HCT116 (cell line): ENCODE measurements at regions not wholly inside any gene's neighbourhood (a gene's known extent, or its start where the extent isn't known, plus 50 kb on each side); places are given as distances from the start of the nearest gene placed in this dataset.

Experiments
- ATAC-seq: fragments of 200-7000 bp; cut with Tn5 transposase; 2 replicates; pipeline ENCODE4 v1.9.1; 2020; ENCODE audit warnings: mild to moderate bottlenecking, moderate library complexity
- BruUV-seq: library from RNA; stranded (reverse); fragments of 400-500 nt; replicated peaks from 2 replicates; lab custom pipeline; 2021; lab: Mats Ljungman, UMichigan
- CTCF ChIA-PET: fragments of 300-600 bp; sonication (Branson Sonifier 250); formaldehyde crosslinking; loops from one replicate; lab custom pipeline; 2021; ENCODE audit warnings: antibody characterized with exemption; lab: Charles Lee
- POLR2A ChIA-PET: fragments of 300-600, 350-600 bp; sonication (Branson Sonifier 250); formaldehyde crosslinking; loops from one replicate; lab custom pipeline; 2021; ENCODE audit warnings: antibody characterized with exemption; lab: Charles Lee
- RAD21 ChIA-PET, 2 experiments: fragments of 300-600 bp; sonication (Branson Sonifier 250); formaldehyde crosslinking; loops; one replicate each; lab custom pipeline; 2023; ENCODE audit warnings: low total read pairs in 2 of 2; ENCODE audit not compliant: uncharacterized antibody in 2 of 2, unreplicated experiment in 2 of 2, low non-redundant PET in 1 of 2; lab: Charles Lee
- DNase-seq: peaks from one replicate; pipeline ENCODE4 v3.0.0-alpha.2; 2010; ENCODE audit warnings: low read depth, low spot score
- H2AFZ ChIP-seq: fragments of 200-600 bp; shearing (Covaris generic), sonication (generic); 2 replicates; pipeline ENCODE4 v1.6.1; 2017; ENCODE audit warnings: low read depth, mixed run types, mixed read lengths, antibody characterized with exemption, low read length; ENCODE audit not compliant: poor library complexity, severe bottlenecking
- H3K27ac ChIP-seq: 2 replicates; pipeline ENCODE4 v1.5.1; 2012; ENCODE audit warnings: low read depth, low read length
- H3K27me3 ChIP-seq: fragments of 200-600 bp; sonication (generic); 2 replicates; pipeline ENCODE4 v1.6.1; 2016; ENCODE audit warnings: mixed run types, low read length, mixed read lengths; ENCODE audit not compliant: insufficient read depth
- H3K36me3 ChIP-seq, 2 experiments: fragments of 200-500 bp in 1 of 2; fragments of 200-600 bp in 1 of 2; sonication (Bioruptor generic) in 1 of 2; sonication (generic) in 1 of 2; 2 replicates each; pipeline versions ENCODE4 v1.5.1 to v1.6.1; 2014 to 2016; ENCODE audit warnings: low read length in 2 of 2, inconsistent platforms in 1 of 2, mixed read lengths in 1 of 2, mixed run types in 1 of 2; ENCODE audit not compliant: insufficient read depth in 2 of 2, control insufficient read depth in 1 of 2
- H3K4me1 ChIP-seq, 2 experiments: fragments of 200-600 bp in 1 of 2; sonication (generic) in 1 of 2; 2 replicates each; pipeline versions ENCODE4 v1.5.1 to v1.6.1; 2012 to 2017; ENCODE audit warnings: low read length in 2 of 2, inconsistent platforms in 1 of 2, mild to moderate bottlenecking in 1 of 2, mixed read lengths in 1 of 2, mixed run types in 1 of 2, moderate library complexity in 1 of 2; ENCODE audit not compliant: insufficient read depth in 2 of 2, control insufficient read depth in 1 of 2
- H3K4me2 ChIP-seq: fragments of 200-600 bp; sonication (generic); 2 replicates; pipeline ENCODE4 v1.6.1; 2017; ENCODE audit warnings: mixed run types, low read length, mixed read lengths
- H3K4me3 ChIP-seq, 2 experiments: fragments of 200-600 bp in 1 of 2; sonication (generic) in 1 of 2; replicated peaks in 1 of 2; 2 replicates each; pipeline ENCODE4 v1.5.1; 2011 to 2016; ENCODE audit warnings: low read length in 2 of 2, control low read depth in 1 of 2, low read depth in 1 of 2, mild to moderate bottlenecking in 1 of 2, mixed read lengths in 1 of 2, mixed run types in 1 of 2
- H3K79me2 ChIP-seq: fragments of 200-600 bp; sonication (generic); 2 replicates; pipeline ENCODE4 v1.6.1; 2017; ENCODE audit warnings: mild to moderate bottlenecking, mixed run types, low read length, moderate library complexity, mixed read lengths; ENCODE audit not compliant: insufficient read depth
- H3K9ac ChIP-seq: fragments of 200-600 bp; sonication (generic); 2 replicates; pipeline ENCODE4 v1.6.1; 2016; ENCODE audit warnings: low read length, mixed read lengths
- H3K9me2 ChIP-seq: fragments of 200-600 bp; sonication (generic), shearing (Covaris generic); 2 replicates; pipeline ENCODE4 v1.6.1; 2017; ENCODE audit warnings: mixed run types, mild to moderate bottlenecking, moderate library complexity; ENCODE audit not compliant: insufficient read depth
- H3K9me3 ChIP-seq, 2 experiments: fragments of 200-500 bp in 1 of 2; fragments of 200-600 bp in 1 of 2; sonication (Bioruptor generic) in 1 of 2; sonication (generic) in 1 of 2; 2 replicates each; pipeline ENCODE4 v1.6.1; 2014 to 2017; ENCODE audit warnings: low read length in 2 of 2, mixed read lengths in 2 of 2, inconsistent platforms in 1 of 2, low read depth in 1 of 2, mild to moderate bottlenecking in 1 of 2, mixed run types in 1 of 2, moderate library complexity in 1 of 2; ENCODE audit not compliant: control insufficient read depth in 1 of 2, insufficient read depth in 1 of 2
- H4K20me1 ChIP-seq: fragments of 200-600 bp; sonication (generic), shearing (Covaris generic); 2 replicates; pipeline ENCODE4 v1.6.1; 2017; ENCODE audit warnings: mixed run types, mild to moderate bottlenecking, moderate library complexity; ENCODE audit not compliant: insufficient read depth
- CBX3 ChIP-seq: IDR thresholded peaks from 2 replicates; pipeline ENCODE4 v1.6.1; 2012; ENCODE audit warnings: low read depth
- CEBPB ChIP-seq: IDR thresholded peaks from 2 replicates; pipeline ENCODE4 v1.6.1; 2012; ENCODE audit warnings: low read depth
- CTCF ChIP-seq, 3 experiments: fragments of 200-600 bp in 1 of 3; sonication (generic) in 1 of 3; IDR thresholded peaks in 2 of 3; conservative IDR thresholded peaks in 1 of 3; 2 replicates each; pipeline ENCODE4 v1.5.1; 2012 to 2017; ENCODE audit warnings: low read depth in 2 of 3, low read length in 2 of 3, antibody characterized with exemption in 1 of 3, borderline replicate concordance in 1 of 3, control low read depth in 1 of 3, mild to moderate bottlenecking in 1 of 3, mixed read lengths in 1 of 3, mixed run types in 1 of 3, moderate library complexity in 1 of 3; ENCODE audit not compliant: insufficient read depth in 1 of 3
- EGR1 ChIP-seq: IDR thresholded peaks from 2 replicates; pipeline ENCODE4 v1.6.1; 2012; ENCODE audit warnings: low read depth
- ELF1 ChIP-seq: IDR thresholded peaks from 2 replicates; pipeline ENCODE4 v1.6.1; 2012; ENCODE audit warnings: low read depth, borderline replicate concordance
- EZH2phosphoT487 ChIP-seq: fragments of 200-600 bp; IDR thresholded peaks from 2 replicates; pipeline ENCODE4 v1.6.1; 2018; ENCODE audit warnings: antibody characterized with exemption, borderline replicate concordance
- JUND ChIP-seq: IDR thresholded peaks from 2 replicates; pipeline ENCODE4 v1.6.1; 2012
- MAX ChIP-seq: IDR thresholded peaks from 2 replicates; pipeline ENCODE4 v1.6.1; 2012
- POLR2A ChIP-seq: IDR thresholded peaks from 2 replicates; pipeline ENCODE4 v1.7.0; 2011; ENCODE audit warnings: borderline replicate concordance; ENCODE audit not compliant: insufficient read depth, insufficient read length; ENCODE audit errors: extremely low read depth
- POLR2AphosphoS5 ChIP-seq: IDR thresholded peaks from 2 replicates; pipeline ENCODE4 v1.6.1; 2011; ENCODE audit warnings: mild to moderate bottlenecking, low read depth, low read length, moderate library complexity
- RAD21 ChIP-seq: IDR thresholded peaks from 2 replicates; pipeline ENCODE4 v1.6.1; 2012; ENCODE audit warnings: low read depth, mild to moderate bottlenecking
- REST ChIP-seq: IDR thresholded peaks from 2 replicates; pipeline ENCODE4 v1.6.1; 2012; ENCODE audit warnings: low read depth
- SP1 ChIP-seq: IDR thresholded peaks from 2 replicates; pipeline ENCODE4 v1.6.1; 2012; ENCODE audit warnings: low read depth
- SRF ChIP-seq: IDR thresholded peaks from 2 replicates; pipeline ENCODE4 v1.6.1; 2012; ENCODE audit warnings: low read depth
- TCF7L2 ChIP-seq: IDR thresholded peaks from 2 replicates; pipeline ENCODE4 v1.7.0; 2011; ENCODE audit warnings: borderline replicate concordance, inconsistent platforms; ENCODE audit not compliant: insufficient read depth, insufficient read length; ENCODE audit errors: extremely low read depth
- ZFX ChIP-seq: fragments of 450-650 bp; IDR thresholded peaks from 2 replicates; pipeline ENCODE4 v1.6.1; 2017
- intact Hi-C: fragments of 100-400 bp; cut with micrococcal nuclease; formaldehyde crosslinking; loops from 2 replicates; pipeline ENCODE4 v1.10.0; 2022
- TF ChIP-seq, protein P1 (sequence below): IDR thresholded peaks from 2 replicates; pipeline ENCODE4 v1.6.1; 2012
- TF ChIP-seq, protein P2 (sequence below): IDR thresholded peaks from 2 replicates; pipeline ENCODE4 v1.6.1; 2011; ENCODE audit warnings: mild to moderate bottlenecking, low read length, moderate library complexity; ENCODE audit not compliant: insufficient replicate concordance; ENCODE audit errors: extremely low read depth

DNA sequence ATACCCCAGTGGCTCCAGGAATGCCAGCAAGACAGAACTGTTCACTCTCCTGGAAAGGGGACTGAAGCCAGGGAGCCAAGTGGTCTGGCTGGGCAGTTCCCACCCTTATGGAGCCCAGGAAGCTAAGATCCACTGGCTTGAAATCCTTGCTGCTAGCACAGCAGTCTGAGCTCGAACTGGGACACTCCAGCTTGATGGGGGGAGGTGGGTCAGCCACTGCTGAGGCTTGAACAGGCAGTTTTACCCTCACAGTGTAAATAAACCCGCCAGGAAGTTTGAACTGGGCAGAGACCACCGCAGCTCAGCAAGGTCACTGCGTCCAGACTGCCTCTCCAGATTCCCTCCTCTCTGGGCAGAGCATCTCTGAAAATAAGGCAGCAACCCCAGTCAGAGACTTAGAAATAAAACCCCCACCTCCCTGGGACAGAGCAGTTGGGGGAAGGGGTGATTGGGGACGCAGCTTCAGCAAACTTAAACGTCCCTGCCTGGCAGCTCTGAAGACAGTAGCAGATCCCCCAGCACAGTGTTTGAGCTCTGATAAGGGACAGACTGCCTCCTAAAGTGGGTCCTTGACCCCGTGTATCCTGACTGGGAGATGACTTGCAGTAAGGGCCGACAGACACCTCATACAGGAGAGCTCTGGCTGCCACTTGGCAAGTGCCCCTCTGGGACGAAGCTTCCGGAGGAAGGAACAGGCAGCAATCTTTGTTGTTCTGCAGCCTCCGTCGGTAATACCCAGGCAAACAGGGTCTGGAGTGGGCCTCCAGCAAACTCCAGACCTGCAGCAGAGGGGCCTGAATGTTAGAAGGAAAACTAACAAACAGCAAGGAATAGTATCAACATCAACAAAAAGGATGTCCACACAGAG lies 568.4 kb downstream of the PLA2G4A start:
- no peak for DNase-seq
- Histone ChIP-seq H3K27me3 (no peaks in the 10 kb centered on the region), H3K4me2 (no peak overlapping the region), H2AFZ (no peak overlapping the region), H3K4me1 (no peaks in the 10 kb centered on the region; a peak in 1 of 4 replicates), H3K79me2 (no peaks in the 10 kb centered on the region), H3K9me2 (no peaks in the 10 kb centered on the region), H3K4me3 (no peak overlapping the region), H3K9me3 (no peaks in the 10 kb centered on the region), H3K27ac (no peak overlapping the region), H3K9ac (no peak overlapping the region), H3K36me3 (no peaks in the 10 kb centered on the region), H4K20me1 (no peaks in the 10 kb centered on the region)
- ATAC-seq, result no peak
- no peak for TF ChIP-seq CEBPB
- TF ChIP-seq POLR2A, result no peak
- TF ChIP-seq CTCF (IDR thresholded peaks at IDR 0.05 in 2 of 3, conservative IDR thresholded peaks at IDR 0.05 in 1 of 3; ENCODE audit: borderline replicate concordance in 1 of 3, insufficient read depth in 1 of 3, low read depth in 2 of 3, low read length in 2 of 3), result no peak
- no peak for TF ChIP-seq SRF
- TF ChIP-seq, protein P1, sequence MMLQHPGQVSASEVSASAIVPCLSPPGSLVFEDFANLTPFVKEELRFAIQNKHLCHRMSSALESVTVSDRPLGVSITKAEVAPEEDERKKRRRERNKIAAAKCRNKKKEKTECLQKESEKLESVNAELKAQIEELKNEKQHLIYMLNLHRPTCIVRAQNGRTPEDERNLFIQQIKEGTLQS, result no peak
- no peak for TF ChIP-seq ELF1
- TF ChIP-seq EZH2phosphoT487, result no peak
- TF ChIP-seq POLR2AphosphoS5, result no peak
- no peak for TF ChIP-seq JUND
- no peak for TF ChIP-seq CBX3
- no peak for TF ChIP-seq TCF7L2
- no peak for TF ChIP-seq EGR1
- TF ChIP-seq, protein P2, sequence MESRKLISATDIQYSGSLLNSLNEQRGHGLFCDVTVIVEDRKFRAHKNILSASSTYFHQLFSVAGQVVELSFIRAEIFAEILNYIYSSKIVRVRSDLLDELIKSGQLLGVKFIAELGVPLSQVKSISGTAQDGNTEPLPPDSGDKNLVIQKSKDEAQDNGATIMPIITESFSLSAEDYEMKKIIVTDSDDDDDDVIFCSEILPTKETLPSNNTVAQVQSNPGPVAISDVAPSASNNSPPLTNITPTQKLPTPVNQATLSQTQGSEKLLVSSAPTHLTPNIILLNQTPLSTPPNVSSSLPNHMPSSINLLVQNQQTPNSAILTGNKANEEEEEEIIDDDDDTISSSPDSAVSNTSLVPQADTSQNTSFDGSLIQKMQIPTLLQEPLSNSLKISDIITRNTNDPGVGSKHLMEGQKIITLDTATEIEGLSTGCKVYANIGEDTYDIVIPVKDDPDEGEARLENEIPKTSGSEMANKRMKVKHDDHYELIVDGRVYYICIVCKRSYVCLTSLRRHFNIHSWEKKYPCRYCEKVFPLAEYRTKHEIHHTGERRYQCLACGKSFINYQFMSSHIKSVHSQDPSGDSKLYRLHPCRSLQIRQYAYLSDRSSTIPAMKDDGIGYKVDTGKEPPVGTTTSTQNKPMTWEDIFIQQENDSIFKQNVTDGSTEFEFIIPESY, result no peak
- TF ChIP-seq REST, result no peak
- TF ChIP-seq MAX, result no peak
- TF ChIP-seq ZFX, result no peak
- TF ChIP-seq SP1, result no peak
- TF ChIP-seq RAD21, result no peak
- intact Hi-C loops, result no loop called here
- RAD21 ChIA-PET, result no interaction called here
- BruUV-seq, result no TSS peak
- CTCF ChIA-PET, result no interaction called here
- POLR2A ChIA-PET, result no interaction called here
